A673 (cell line): ENCODE measurements at regions not wholly inside any gene's neighbourhood (a gene's known extent, or its start where the extent isn't known, plus 50 kb on each side); places are given as distances from the start of the nearest gene placed in this dataset.

ENCODE experiments used
- BruUV-seq: library from RNA; stranded (reverse); fragments of 400-500 nt; replicated peaks from 2 replicates; lab custom pipeline; 2021; lab: Mats Ljungman, UMichigan
- CTCF ChIA-PET: fragments of 300-600 bp; sonication (Branson Sonifier 250); formaldehyde crosslinking; loops from one replicate; lab custom pipeline; 2022; ENCODE audit warnings: antibody characterized with exemption; lab: Charles Lee
- POLR2A ChIA-PET: fragments of 300-600 bp; sonication (Branson Sonifier 250); formaldehyde crosslinking; loops from one replicate; lab custom pipeline; 2022; ENCODE audit warnings: antibody characterized with exemption; ENCODE audit not compliant: low non-redundant PET; lab: Charles Lee
- DNase-seq: peaks from one replicate; pipeline ENCODE4 v3.0.0-alpha.2; 2015; ENCODE audit warnings: low spot score
- H3K27ac ChIP-seq: fragments of 200-600 bp; sonication (generic); 2 replicates; pipeline ENCODE4 v1.5.1; 2016; ENCODE audit warnings: mixed run types, low read depth, mild to moderate bottlenecking, mixed read lengths, antibody characterized with exemption, low read length; ENCODE audit not compliant: poor library complexity, severe bottlenecking
- H3K27me3 ChIP-seq: fragments of 200-600 bp; sonication (generic); replicated peaks from 2 replicates; pipeline ENCODE4 v1.6.1; 2017; ENCODE audit warnings: mixed run types, low read depth, mild to moderate bottlenecking, mixed read lengths, antibody characterized with exemption, low read length; ENCODE audit not compliant: insufficient read depth, poor library complexity
- H3K36me3 ChIP-seq: fragments of 200-600 bp; sonication (generic); 2 replicates; pipeline ENCODE4 v1.6.1; 2016; ENCODE audit warnings: mixed run types, mild to moderate bottlenecking, mixed read lengths, antibody characterized with exemption, low read length; ENCODE audit not compliant: insufficient read depth, poor library complexity, severe bottlenecking
- H3K4me1 ChIP-seq: fragments of 200-600 bp; sonication (generic); 2 replicates; pipeline ENCODE4 v1.6.1; 2017; ENCODE audit warnings: mixed run types, mild to moderate bottlenecking, mixed read lengths, antibody characterized with exemption, low read length; ENCODE audit not compliant: insufficient read depth, poor library complexity, severe bottlenecking
- H3K4me3 ChIP-seq: fragments of 200-600 bp; sonication (generic); 2 replicates; pipeline ENCODE4 v1.5.1; 2016; ENCODE audit warnings: low read depth, mixed run types, mild to moderate bottlenecking, mixed read lengths, low read length; ENCODE audit not compliant: poor library complexity, severe bottlenecking
- H3K9me3 ChIP-seq: fragments of 200-600 bp; sonication (generic); 2 replicates; pipeline ENCODE4 v1.6.1; 2016; ENCODE audit warnings: mixed run types, low read depth, mild to moderate bottlenecking, mixed read lengths, antibody characterized with exemption, low read length; ENCODE audit not compliant: poor library complexity, severe bottlenecking
- EZH2 ChIP-seq: fragments of 200-600 bp; sonication (generic); IDR thresholded peaks from 2 replicates; pipeline ENCODE4 v1.6.1; 2017; ENCODE audit warnings: borderline replicate concordance, low read depth, mild to moderate bottlenecking, mixed read lengths, antibody characterized with exemption, low read length; ENCODE audit not compliant: poor library complexity, severe bottlenecking
- intact Hi-C: fragments of 100-400 bp; cut with micrococcal nuclease; formaldehyde crosslinking; loops from one replicate; pipeline ENCODE4 v1.10.0; 2022; ENCODE audit not compliant: unreplicated experiment
- TF ChIP-seq, protein P1 (sequence below): fragments of 300-800, 200-600 bp; sonication (generic); conservative IDR thresholded peaks from 2 replicates; pipeline ENCODE4 v1.5.1; 2017; ENCODE audit warnings: low read depth, mild to moderate bottlenecking, antibody characterized with exemption, low read length, moderate library complexity, mixed read lengths

DNA sequence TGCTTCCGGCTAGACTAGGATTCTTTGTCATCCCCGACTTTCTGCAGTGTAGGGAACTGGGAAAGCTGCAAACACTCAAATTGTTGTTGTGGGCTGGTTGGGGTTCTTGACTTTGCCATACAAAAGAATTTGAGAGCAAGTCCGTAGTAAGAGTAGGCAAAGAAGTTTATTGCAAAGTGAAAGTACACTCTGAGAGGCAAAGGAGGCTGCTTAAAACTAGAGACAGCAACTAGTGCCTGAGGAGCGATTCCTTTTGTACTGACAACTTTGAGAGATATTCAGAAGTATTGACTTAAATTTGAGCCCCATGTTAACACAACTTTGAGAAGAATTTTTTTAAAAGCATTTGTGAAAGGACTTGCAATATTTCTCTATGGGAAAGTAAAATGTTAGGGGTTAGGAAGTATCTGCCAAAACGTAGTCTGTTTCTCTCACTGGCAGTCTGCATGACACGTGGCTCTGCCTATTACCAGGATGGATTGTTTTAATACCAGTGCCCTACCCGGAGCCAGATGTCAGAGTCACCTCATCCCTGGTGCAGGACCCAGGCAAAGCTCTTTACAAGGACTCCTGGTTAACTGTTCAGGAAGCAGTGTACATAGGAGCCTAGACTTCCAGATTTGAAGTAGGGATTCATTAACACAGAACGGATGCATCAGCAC is 85.0 kb upstream of the CLPB start:
- no TSS peak for BruUV-seq
- intact Hi-C loops, result no loop called here
- CTCF ChIA-PET, result interaction anchor here (0.6 kb wide), 1 partner anchor 190 kb away, joined by 5 read pairs; no protein-coding TSS in a partner anchor
- no peak for TF ChIP-seq EZH2
- TF ChIP-seq, protein P1, sequence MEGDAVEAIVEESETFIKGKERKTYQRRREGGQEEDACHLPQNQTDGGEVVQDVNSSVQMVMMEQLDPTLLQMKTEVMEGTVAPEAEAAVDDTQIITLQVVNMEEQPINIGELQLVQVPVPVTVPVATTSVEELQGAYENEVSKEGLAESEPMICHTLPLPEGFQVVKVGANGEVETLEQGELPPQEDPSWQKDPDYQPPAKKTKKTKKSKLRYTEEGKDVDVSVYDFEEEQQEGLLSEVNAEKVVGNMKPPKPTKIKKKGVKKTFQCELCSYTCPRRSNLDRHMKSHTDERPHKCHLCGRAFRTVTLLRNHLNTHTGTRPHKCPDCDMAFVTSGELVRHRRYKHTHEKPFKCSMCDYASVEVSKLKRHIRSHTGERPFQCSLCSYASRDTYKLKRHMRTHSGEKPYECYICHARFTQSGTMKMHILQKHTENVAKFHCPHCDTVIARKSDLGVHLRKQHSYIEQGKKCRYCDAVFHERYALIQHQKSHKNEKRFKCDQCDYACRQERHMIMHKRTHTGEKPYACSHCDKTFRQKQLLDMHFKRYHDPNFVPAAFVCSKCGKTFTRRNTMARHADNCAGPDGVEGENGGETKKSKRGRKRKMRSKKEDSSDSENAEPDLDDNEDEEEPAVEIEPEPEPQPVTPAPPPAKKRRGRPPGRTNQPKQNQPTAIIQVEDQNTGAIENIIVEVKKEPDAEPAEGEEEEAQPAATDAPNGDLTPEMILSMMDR, result no peak
- H3K4me1 ChIP-seq, result no peaks in the 10 kb centered on the region
- no peak for DNase-seq
- H3K27me3 ChIP-seq, result no peaks in the 10 kb centered on the region
- H3K27ac ChIP-seq, result no peak overlapping the region
- POLR2A ChIA-PET, result no interaction called here
- peak overlapping the region; percentile 1 for H3K4me3 ChIP-seq
- peaks cover 4% of the 10 kb centered on the region for H3K9me3 ChIP-seq
- H3K36me3 ChIP-seq, result no peaks in the 10 kb centered on the region

DNA sequence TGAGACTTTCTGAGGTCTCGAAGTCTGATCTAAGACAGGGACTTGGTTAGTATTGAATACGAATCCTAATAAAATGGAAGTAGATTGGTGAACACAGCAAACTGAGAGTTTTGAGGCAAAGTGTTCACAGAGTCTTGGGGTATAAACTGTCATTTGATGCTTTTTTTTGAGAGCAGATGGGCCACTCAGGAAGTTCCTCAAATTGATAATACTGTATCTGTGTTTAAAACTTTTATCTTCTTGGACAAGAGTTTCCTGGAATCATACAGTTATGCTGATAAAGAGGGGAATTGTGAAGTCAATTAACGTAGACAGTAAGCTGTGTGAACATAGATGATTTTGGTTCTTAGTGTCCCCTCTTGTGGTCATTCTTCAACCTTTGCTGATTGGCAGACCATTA is 80.0 kb upstream of the CLPB start:
- BruUV-seq, result no TSS peak

DNA sequence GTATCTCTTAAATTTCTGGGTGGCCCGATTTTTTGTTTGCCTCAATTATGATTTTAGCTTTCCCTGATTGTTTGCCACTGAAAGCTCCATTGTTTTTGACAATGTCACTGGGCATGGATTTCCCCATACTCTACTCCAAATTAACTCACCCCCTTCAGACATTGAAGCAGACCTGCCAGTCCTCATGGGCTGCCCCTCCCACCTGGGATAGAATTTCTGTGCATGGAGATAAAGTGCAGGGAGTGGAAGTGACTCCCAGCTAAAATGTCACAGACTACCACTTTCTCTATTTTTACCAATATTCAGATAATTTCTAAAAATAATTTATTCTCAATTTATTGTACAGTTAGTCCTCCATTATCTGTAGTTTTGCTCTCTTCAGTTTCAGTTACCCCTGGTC is 79.1 kb upstream of the CLPB start:
- ChIA-PET CTCF (no interaction called here), POLR2A (no interaction called here)

More for the DNA sequence above, 80.0 kb upstream of the CLPB start:
- Histone ChIP-seq H3K27ac (no peak overlapping the region), H3K27me3 (no peaks in the 10 kb centered on the region), H3K9me3 (peaks cover 8% of the 10 kb centered on the region), H3K36me3 (no peaks in the 10 kb centered on the region), H3K4me3 (no peak overlapping the region), H3K4me1 (no peaks in the 10 kb centered on the region)
- ChIA-PET POLR2A (no interaction called here), CTCF (no interaction called here)
- DNase-seq, result no peak
- intact Hi-C loops, result no loop called here
- TF ChIP-seq, protein P1, result no peak
- no peak for TF ChIP-seq EZH2

More for the DNA sequence above, 79.1 kb upstream of the CLPB start:
- Histone ChIP-seq H3K27me3 (no peaks in the 10 kb centered on the region), H3K9me3 (peaks cover 8% of the 10 kb centered on the region), H3K36me3 (no peaks in the 10 kb centered on the region), H3K27ac (no peak overlapping the region), H3K4me3 (no peak overlapping the region), H3K4me1 (no peaks in the 10 kb centered on the region)
- BruUV-seq, result no TSS peak
- intact Hi-C loops, result no loop called here
- TF ChIP-seq, protein P1, result no peak
- TF ChIP-seq EZH2, result no peak
- DNase-seq, result no peak
